WTC11 (cell line): ENCODE measurements at regions not wholly inside any gene's neighbourhood (a gene's known extent, or its start where the extent isn't known, plus 50 kb on each side); places are given as distances from the start of the nearest gene placed in this dataset.
"Not testable (repeated sequence)": the region's sequence is repeated elsewhere in the genome, so short reads cannot be mapped to it uniquely, and the experiment has no call there.

Experiments
- ATAC-seq: fragments of 200-7000 bp; cut with Tn5 transposase; 2 replicates; pipeline ENCODE4 v1.10.0; 2021; ENCODE audit warnings: mild to moderate bottlenecking, moderate library complexity
- CTCF ChIA-PET: fragments of 300-600 bp; sonication (Branson Sonifier 250); formaldehyde crosslinking; loops from one replicate; lab custom pipeline; 2021; ENCODE audit warnings: antibody characterized with exemption; lab: Charles Lee
- POLR2A ChIA-PET: fragments of 350-600 bp; sonication (Branson Sonifier 250); formaldehyde crosslinking; loops from one replicate; lab custom pipeline; 2021; ENCODE audit warnings: antibody characterized with exemption; lab: Charles Lee
- DNase-seq: peaks from one replicate; pipeline ENCODE4 v3.0.0; 2021; ENCODE audit warnings: low spot score
- H3K27ac Mint-ChIP-seq: 2 replicates; pipeline ENCODE4 v1.8.0; 2021; ENCODE audit warnings: mixed read lengths
- H3K27me3 Mint-ChIP-seq: 2 replicates; pipeline ENCODE4 v1.8.0; 2021; ENCODE audit warnings: low read depth, mild to moderate bottlenecking, moderate library complexity, mixed read lengths
- H3K36me3 Mint-ChIP-seq: 2 replicates; pipeline ENCODE4 v1.8.0; 2021; ENCODE audit warnings: mixed read lengths
- H3K4me1 Mint-ChIP-seq: 2 replicates; pipeline ENCODE4 v1.8.0; 2022; ENCODE audit warnings: mixed read lengths
- H3K4me3 Mint-ChIP-seq: 2 replicates; pipeline ENCODE4 v1.8.0; 2021; ENCODE audit warnings: mild to moderate bottlenecking, moderate library complexity, mixed read lengths
- H3K9me3 Mint-ChIP-seq: 2 replicates; pipeline ENCODE4 v1.8.0; 2021; ENCODE audit warnings: mixed read lengths
- EMX1 ChIP-seq: fragments of 250-450 bp; sonication (Bioruptor Pico); IDR thresholded peaks from 2 replicates; pipeline ENCODE4 v1.8.0; 2021; ENCODE audit warnings: mild to moderate bottlenecking
- GTF2I ChIP-seq: fragments of 250-450 bp; sonication (Bioruptor Pico); conservative IDR thresholded peaks from 2 replicates; pipeline ENCODE4 v1.4.0; 2021; ENCODE audit warnings: mild to moderate bottlenecking
- JUN ChIP-seq: sonication (generic); formaldehyde crosslinking; IDR thresholded peaks from 2 replicates; pipeline ENCODE4 v1.8.0; 2023; ENCODE audit warnings: mild to moderate bottlenecking, missing genetic modification reagents
- OVOL2 ChIP-seq: fragments of 250-450 bp; sonication (Bioruptor Pico); IDR thresholded peaks from 2 replicates; pipeline ENCODE4 v1.9.0; 2021; ENCODE audit warnings: mild to moderate bottlenecking, borderline replicate concordance
- PRRX2 ChIP-seq: fragments of 250-450 bp; sonication (Bioruptor Pico); IDR thresholded peaks from 2 replicates; pipeline ENCODE4 v1.8.0; 2021; ENCODE audit warnings: mild to moderate bottlenecking
- RORB ChIP-seq: fragments of 250-450 bp; sonication (Bioruptor Pico); IDR thresholded peaks from 2 replicates; pipeline ENCODE4 v1.9.0; 2021; ENCODE audit warnings: mild to moderate bottlenecking
- SMAD3 ChIP-seq: sonication (generic); formaldehyde crosslinking; IDR thresholded peaks from 2 replicates; pipeline ENCODE4 v1.8.0; 2022; ENCODE audit warnings: missing genetic modification reagents, mild to moderate bottlenecking, borderline replicate concordance
- TEAD1 ChIP-seq: sonication (generic); formaldehyde crosslinking; IDR thresholded peaks from 2 replicates; pipeline ENCODE4 v1.8.0; 2022; ENCODE audit warnings: mild to moderate bottlenecking, missing genetic modification reagents
- TEAD4 ChIP-seq: sonication (generic); formaldehyde crosslinking; IDR thresholded peaks from 2 replicates; pipeline ENCODE4 v1.8.0; 2022; ENCODE audit warnings: mild to moderate bottlenecking, missing genetic modification reagents
- ZNF232 ChIP-seq: sonication (generic); formaldehyde crosslinking; IDR thresholded peaks from 2 replicates; pipeline ENCODE4 v1.8.0; 2022; ENCODE audit warnings: mild to moderate bottlenecking, missing genetic modification reagents
- TF ChIP-seq, protein P1 (sequence below): sonication (generic); formaldehyde crosslinking; IDR thresholded peaks from 2 replicates; pipeline ENCODE4 v1.8.1; 2022; ENCODE audit warnings: low read depth, mild to moderate bottlenecking, moderate library complexity, missing genetic modification reagents, borderline replicate concordance
- TF ChIP-seq, protein P2 (sequence below): sonication (generic); formaldehyde crosslinking; IDR thresholded peaks from 2 replicates; pipeline ENCODE4 v1.8.0; 2022; ENCODE audit warnings: mild to moderate bottlenecking, missing genetic modification reagents
- TF ChIP-seq, protein P3 (sequence below): sonication (generic); formaldehyde crosslinking; IDR thresholded peaks from 2 replicates; pipeline ENCODE4 v1.8.0; 2023; ENCODE audit warnings: missing genetic modification reagents
- TF ChIP-seq, protein P4 (sequence below): sonication (generic); formaldehyde crosslinking; IDR thresholded peaks from 2 replicates; pipeline ENCODE4 v1.8.1; 2022; ENCODE audit warnings: mild to moderate bottlenecking, moderate library complexity, missing genetic modification reagents

DNA sequence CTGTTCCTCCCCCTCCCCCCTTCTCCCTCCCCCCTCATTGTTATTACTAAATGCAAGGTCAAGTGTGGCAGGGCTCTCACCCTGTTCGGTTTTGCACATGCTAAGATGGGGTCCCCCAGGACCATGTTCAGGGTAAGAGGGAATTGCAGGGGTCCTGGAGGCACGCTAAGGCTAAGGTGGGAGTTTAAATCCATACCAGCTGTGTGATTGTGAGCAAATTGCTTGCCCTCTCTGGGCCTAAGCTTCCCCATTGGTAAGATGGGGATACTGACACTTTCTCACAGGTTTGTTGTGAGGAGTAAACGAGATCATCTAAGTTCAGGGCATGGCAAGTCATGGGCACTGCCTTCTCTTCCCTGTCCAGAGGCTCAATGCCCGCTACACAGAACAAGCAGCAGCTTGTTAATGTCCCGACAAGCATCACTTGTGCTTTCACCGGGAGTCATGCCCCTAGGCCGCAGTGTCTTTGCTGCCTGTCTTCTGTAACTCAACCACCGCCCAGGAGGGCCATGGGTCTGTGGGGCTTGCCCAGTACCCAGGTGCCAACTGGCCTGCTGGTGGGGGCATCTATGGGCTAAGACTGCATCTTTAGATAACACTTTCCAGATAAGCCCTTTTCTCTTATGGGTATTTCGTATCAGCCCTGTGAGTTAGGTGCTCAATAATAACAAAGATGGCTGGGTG is 279.1 kb downstream of the MYCN start:
- H3K27ac Mint-ChIP-seq, result no peak overlapping the region
- no peaks in the 10 kb centered on the region; the same call in 1 of the 2 replicates for H3K27me3 Mint-ChIP-seq
- TF ChIP-seq GTF2I (CRISPR knock-in tag) (0 out of 2 replicates have a peak, but pooled peaks have one; percentile 42), EMX1 (CRISPR knock-in tag) (no peak)
- TF ChIP-seq, all 79 proteins: peak for 1
- peaks cover 12% of the 10 kb centered on the region for H3K9me3 Mint-ChIP-seq
- peaks cover 33% of the 10 kb centered on the region for H3K4me1 Mint-ChIP-seq
- no peak overlapping the region for H3K4me3 Mint-ChIP-seq
- no peaks in the 10 kb centered on the region for H3K36me3 Mint-ChIP-seq
- ATAC-seq (no peak), DNase-seq (no peak)
- CTCF ChIA-PET, result interaction anchor here (1.1 to 2.5 kb wide), 6 partner anchors 13 to 280 kb away, joined by 3 to 15 read pairs (median 8); partner anchors contain the start of gene MYCN
- POLR2A ChIA-PET, result no interaction called here

DNA sequence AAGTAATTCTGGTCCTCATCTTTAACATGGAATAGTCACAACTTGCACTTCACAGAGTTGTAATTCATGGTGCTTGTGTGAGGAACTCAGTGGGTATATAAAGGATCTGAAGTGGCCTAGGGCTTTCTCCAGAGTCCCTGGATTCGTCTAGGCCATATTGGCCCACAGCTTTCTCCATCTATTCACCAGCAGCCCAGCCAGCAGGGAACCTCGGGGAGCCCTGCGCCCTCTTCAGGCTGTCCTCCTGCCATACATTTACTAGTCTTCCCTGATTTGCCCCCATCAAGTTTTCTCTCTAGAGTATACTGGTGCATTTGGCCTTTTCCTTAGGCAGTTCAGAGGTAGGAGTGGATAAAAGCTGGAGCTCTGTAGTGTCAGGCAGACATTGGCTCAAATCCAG is 278.3 kb downstream of the MYCN start:
- DNase-seq (peak; percentile 54), ATAC-seq (peak; percentile 88)
- CTCF ChIA-PET, result interaction anchor here (0.6 to 2.5 kb wide), 21 partner anchors 8 to 630 kb away, joined by 3 to 15 read pairs (median 4); partner anchors contain the start of gene MYCN
- POLR2A ChIA-PET, result interaction anchor here (0.7 kb wide), 1 partner anchor 84 kb away, joined by 3 read pairs; no protein-coding TSS in a partner anchor
- peaks cover 12% of the 10 kb centered on the region for H3K9me3 Mint-ChIP-seq
- 0 out of 2 replicates have a peak overlapping the region, but pooled peaks have one; percentile 84 for H3K27ac Mint-ChIP-seq
- no peaks in the 10 kb centered on the region for H3K36me3 Mint-ChIP-seq
- no peaks in the 10 kb centered on the region; the same call in 1 of the 2 replicates for H3K27me3 Mint-ChIP-seq
- peaks cover 25% of the 10 kb centered on the region for H3K4me1 Mint-ChIP-seq
- H3K4me3 Mint-ChIP-seq, result no peak overlapping the region
- TF ChIP-seq, protein P1, sequence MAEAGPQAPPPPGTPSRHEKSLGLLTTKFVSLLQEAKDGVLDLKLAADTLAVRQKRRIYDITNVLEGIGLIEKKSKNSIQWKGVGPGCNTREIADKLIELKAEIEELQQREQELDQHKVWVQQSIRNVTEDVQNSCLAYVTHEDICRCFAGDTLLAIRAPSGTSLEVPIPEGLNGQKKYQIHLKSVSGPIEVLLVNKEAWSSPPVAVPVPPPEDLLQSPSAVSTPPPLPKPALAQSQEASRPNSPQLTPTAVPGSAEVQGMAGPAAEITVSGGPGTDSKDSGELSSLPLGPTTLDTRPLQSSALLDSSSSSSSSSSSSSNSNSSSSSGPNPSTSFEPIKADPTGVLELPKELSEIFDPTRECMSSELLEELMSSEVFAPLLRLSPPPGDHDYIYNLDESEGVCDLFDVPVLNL, result no peak
- TF ChIP-seq TEAD4 (CRISPR knock-in tag) (no peak), RORB (no peak), ZNF232 (CRISPR knock-in tag) (no peak), OVOL2 (CRISPR knock-in tag) (no peak), TEAD1 (CRISPR knock-in tag) (no peak)
- TF ChIP-seq, protein P2, sequence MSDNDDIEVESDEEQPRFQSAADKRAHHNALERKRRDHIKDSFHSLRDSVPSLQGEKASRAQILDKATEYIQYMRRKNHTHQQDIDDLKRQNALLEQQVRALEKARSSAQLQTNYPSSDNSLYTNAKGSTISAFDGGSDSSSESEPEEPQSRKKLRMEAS (CRISPR knock-in tag), result no peak
- TF ChIP-seq, protein P3, sequence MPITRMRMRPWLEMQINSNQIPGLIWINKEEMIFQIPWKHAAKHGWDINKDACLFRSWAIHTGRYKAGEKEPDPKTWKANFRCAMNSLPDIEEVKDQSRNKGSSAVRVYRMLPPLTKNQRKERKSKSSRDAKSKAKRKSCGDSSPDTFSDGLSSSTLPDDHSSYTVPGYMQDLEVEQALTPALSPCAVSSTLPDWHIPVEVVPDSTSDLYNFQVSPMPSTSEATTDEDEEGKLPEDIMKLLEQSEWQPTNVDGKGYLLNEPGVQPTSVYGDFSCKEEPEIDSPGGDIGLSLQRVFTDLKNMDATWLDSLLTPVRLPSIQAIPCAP (CRISPR knock-in tag), result no peak

DNA sequence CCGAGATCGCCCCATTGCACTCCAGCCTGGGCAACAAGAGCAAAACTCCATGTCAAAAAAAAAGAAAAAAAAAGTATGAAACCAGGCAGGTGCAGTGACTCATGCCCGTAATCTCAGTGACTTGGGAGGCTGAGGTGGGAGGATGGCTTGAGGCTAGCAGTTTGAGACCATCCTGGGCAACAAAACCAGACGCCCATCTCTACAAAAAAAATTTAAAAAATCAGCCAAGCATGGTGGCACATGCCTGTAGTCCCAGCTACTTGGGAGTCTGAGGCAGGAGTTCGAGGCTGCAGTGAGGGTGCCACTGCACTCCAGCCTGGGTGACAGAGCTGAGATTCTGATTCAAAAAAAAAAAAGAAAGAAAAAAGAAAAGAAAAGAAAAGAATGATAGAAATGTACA is 277.8 kb downstream of the MYCN start:
- no peak overlapping the region for H3K4me3 Mint-ChIP-seq
- no peaks in the 10 kb centered on the region for H3K36me3 Mint-ChIP-seq
- no peak for ATAC-seq
- ChIA-PET POLR2A (interaction anchor here (0.7 kb wide), 1 partner anchor 84 kb away, joined by 3 read pairs; no protein-coding TSS in a partner anchor), CTCF (interaction anchor here (0.6 to 2.5 kb wide), 21 partner anchors 8 to 630 kb away, joined by 3 to 15 read pairs (median 4); partner anchors contain the start of gene MYCN)
- peaks cover 20% of the 10 kb centered on the region for H3K4me1 Mint-ChIP-seq
- TF ChIP-seq JUN (CRISPR knock-in tag) (no peak), SMAD3 (CRISPR knock-in tag) (no peak), PRRX2 (CRISPR knock-in tag) (no peak)
- TF ChIP-seq, protein P4, sequence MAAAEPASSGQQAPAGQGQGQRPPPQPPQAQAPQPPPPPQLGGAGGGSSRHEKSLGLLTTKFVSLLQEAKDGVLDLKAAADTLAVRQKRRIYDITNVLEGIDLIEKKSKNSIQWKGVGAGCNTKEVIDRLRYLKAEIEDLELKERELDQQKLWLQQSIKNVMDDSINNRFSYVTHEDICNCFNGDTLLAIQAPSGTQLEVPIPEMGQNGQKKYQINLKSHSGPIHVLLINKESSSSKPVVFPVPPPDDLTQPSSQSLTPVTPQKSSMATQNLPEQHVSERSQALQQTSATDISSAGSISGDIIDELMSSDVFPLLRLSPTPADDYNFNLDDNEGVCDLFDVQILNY, result no peak
- no peak for DNase-seq
- no peak overlapping the region for H3K27ac Mint-ChIP-seq
- no peaks in the 10 kb centered on the region; the same call in 1 of the 2 replicates for H3K27me3 Mint-ChIP-seq
- peaks cover 12% of the 10 kb centered on the region for H3K9me3 Mint-ChIP-seq

DNA sequence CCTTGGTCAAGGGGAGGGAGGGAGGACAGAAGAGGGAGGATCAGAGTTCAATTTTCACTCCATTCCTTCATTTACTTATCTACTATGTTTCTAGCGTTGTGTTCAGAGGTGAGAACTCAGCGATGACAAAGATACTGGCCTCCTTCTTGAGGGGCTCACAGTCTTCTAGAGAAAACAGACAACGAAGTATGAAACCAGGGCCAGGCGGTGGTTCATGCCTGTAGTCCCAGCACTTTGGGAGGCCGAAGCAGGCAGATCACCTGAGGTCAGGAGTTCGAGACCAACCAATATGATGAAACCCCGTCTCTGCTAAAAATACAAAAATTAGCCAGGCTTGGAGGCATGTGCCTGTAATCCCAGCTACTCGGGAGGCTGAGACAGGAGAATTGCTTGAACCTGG is 277.4 kb downstream of the MYCN start:
- H3K36me3 Mint-ChIP-seq, DNase-seq, H3K4me3 Mint-ChIP-seq, ATAC-seq, H3K27ac Mint-ChIP-seq, H3K27me3 Mint-ChIP-seq, POLR2A ChIA-PET: not testable (repeated sequence)
- Mint-ChIP-seq H3K4me1 (peaks cover 19% of the 10 kb centered on the region), H3K9me3 (peaks cover 12% of the 10 kb centered on the region)
- CTCF ChIA-PET, result interaction anchor here (0.9 to 2.5 kb wide), 13 partner anchors 10 to 630 kb away, joined by 3 to 8 read pairs (median 4); no protein-coding TSS in a partner anchor
